Middle frontal gyrus (tissue), 1 donor: ENCODE measurements at regions not wholly inside any gene's neighbourhood (a gene's known extent, or its start where the extent isn't known, plus 50 kb on each side); places are given as distances from the start of the nearest gene placed in this dataset.
"Not testable (repeated sequence)": the region's sequence is repeated elsewhere in the genome, so short reads cannot be mapped to it uniquely, and the experiment has no call there.

ENCODE experiments used
- DNase-seq: peaks from one replicate; pipeline ENCODE4 v3.0.0-alpha.2; 2015; ENCODE audit warnings: low spot score; ENCODE audit errors: extremely low spot score

- DNase-seq = no peak
Observed at GRCh38 chr18:51330148-51330547, 132.7 kb upstream of the MEX3C start.

- DNase-seq = no peak
Observed at GRCh38 chr18:51330739-51331138, 133.3 kb upstream of the MEX3C start.

DNA sequence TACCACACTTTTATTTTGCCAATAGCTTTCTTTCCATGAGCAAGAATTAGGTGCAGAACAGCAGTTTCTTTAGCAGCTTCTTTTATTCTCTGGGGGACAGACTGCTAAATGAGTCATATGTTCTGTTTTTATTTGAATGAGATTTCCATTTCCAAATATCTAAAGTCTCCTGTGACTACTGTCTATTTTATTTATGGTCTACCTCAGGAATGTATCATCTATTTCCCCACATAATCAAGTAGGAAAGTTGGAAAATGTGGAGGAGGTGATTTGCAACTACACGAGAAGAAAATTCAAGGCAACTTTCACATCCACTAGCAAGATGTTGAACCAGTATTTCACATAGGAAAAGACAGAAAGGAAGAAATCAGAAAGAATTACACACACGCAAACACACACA, 139.9 kb upstream of the MEX3C start:
- DNase-seq = no peak

GRCh38 chr18:51339856-51340255, 142.4 kb upstream of the MEX3C start:
- no peak for DNase-seq

GRCh38 chr18:51340332-51340731, 142.9 kb upstream of the MEX3C start:
- DNase-seq = no peak

- no peak for DNase-seq
Observed at GRCh38 chr18:51342815-51343214, 145.3 kb upstream of the MEX3C start.

- no peak for DNase-seq
Observed at GRCh38 chr18:51345848-51346391, 148.4 kb upstream of the MEX3C start.

GRCh38 chr18:51346404-51346803, 148.9 kb upstream of the MEX3C start:
- no peak for DNase-seq

- DNase-seq = no peak
Observed at GRCh38 chr18:51350081-51350480, 152.6 kb upstream of the MEX3C start.

GRCh38 chr18:51355841-51356240, 158.4 kb upstream of the MEX3C start:
- no peak for DNase-seq

GRCh38 chr18:51360301-51360700, 162.8 kb upstream of the MEX3C start:
- DNase-seq = not testable (repeated sequence)

DNA sequence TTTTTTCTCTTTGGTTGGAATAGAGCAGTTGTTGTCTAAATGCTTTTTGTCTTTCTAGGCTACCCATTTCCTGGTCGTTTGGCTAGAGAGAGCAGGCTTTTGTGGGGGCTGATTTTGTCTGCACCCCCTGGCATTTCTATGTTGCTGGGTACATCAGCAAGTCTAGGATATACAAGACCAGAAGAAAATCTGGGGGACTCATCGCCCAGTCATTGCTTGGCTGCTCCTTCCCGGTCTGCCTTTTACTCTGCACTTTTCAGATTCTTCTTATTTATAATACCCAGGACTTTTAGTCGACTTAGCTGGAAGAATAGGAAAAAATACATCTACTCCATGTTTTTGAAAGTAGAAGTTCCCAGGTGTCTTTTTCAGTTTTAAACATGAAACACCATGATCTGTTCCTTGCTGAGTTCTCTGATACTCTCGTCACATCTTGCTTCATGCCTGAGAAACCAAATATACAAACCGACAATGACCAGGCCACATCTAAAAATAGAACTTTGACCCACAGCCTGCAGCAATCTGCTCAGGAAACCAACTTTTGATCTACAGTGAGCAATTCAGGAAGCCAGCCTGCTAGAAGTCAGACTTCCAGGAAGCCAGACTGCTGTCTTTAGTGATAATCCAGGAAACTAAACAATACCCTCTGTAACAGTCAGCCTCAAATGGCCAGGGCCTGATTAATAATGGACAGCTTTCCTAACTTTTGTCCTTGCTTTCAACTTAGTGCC, 163.8 kb upstream of the MEX3C start:
- no peak for DNase-seq

DNA sequence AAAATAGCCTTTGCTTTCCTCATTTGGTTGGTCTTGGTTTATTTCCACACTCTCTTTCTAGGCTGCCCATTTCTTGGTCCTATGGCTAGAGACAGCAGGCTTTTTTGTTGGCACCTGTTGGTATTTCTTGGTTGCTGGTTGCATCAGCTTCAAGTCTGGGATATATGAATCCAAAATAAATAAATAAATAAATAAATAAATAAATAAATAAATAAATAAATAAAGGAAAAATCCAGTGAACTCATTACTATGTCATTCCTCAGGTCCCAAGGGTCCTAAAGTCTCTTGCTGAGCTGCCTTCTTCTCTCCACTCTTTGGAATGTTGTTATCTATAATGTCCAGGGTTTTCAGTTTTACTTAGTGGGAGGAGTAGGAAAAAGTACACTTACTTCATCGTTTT, 165.9 kb upstream of the MEX3C start:
- DNase-seq = no peak

GRCh38 chr18:51370996-51371395, 173.5 kb upstream of the MEX3C start:
- DNase-seq = no peak

- DNase-seq = no peak
Observed at GRCh38 chr18:51371929-51372328, 174.4 kb upstream of the MEX3C start.

DNA sequence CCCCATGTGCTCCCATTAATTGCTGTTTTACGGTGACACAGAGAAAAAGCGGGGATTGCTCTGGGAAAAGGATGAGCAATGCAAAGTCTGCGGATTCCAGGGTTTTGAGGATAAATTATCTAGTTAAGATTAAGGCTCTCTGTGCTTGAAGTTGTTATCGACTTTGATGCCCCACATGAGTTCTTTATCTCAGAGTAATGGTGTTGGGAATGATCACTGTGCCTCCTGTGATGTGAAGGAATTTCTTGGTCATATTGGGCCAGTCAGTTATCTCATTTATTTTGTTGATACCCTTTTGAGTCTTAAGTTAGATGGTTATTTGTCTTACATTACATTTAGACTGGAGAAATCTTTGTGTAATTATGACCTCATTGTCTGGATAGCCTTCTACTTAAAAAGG, 184.6 kb upstream of the MEX3C start:
- DNase-seq = no peak

DNA sequence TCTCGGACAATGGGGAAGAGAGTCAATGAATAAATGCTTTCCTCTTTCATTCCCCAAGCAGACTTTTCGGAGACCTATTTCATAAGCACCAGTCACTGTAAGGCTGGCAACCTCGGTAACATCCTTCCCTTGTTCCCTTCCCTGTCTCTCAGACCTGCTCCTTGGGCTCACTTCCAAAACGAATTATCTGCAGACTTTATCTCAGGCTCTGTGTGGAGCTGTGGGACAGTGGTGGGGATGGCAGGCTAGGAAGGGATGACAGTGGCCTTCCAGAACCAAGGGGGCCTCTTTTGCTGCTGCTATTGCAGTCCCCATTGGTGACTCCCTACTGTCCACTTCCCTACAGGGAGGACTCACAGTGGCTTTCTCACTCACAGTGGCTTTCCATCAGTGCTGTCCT, 185.6 kb upstream of the MEX3C start:
- no peak for DNase-seq

DNA sequence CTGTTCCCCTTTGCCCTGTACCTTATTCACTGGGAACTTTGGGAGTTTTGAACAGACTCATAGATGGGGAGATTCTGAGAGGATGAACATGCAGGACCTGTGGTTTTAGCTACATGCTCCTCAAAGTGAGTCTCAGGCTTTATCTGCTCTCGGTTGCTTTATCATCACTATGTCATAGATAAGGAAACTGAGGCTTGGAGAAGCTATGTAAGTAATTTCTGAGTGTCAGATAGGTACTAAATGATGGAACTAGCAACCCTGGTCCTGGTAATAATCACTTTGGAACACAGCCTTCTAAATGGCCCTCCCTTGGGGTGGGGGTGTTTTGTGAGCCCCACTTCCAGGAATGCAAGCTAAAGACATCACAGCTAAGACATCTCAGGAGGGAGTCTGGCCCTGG, 186.2 kb upstream of the MEX3C start:
- DNase-seq = no peak

GRCh38 chr18:51385270-51385669, 187.8 kb upstream of the MEX3C start:
- no peak for DNase-seq

DNA sequence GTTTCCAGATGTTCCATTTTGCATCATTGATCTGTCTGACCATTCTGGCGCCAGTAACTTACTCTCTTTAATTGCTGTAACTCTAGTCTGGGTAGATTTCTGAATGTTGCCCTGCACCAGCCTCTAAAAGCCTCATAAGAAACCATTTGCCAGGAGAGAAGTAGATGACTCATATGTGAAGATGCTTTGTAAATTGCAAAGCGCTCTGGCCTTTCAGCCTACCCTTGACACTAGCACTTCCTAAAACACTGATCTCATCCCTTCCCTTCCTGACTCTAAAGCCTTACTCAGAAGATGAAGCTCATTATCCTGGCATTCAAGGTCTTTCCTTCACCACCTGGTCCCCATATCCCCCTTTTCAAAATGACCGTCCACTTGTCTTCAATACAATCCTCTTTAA, 193.2 kb upstream of the MEX3C start:
- DNase-seq = no peak

GRCh38 chr18:51391215-51391614, 193.7 kb upstream of the MEX3C start:
- DNase-seq = no peak

DNA sequence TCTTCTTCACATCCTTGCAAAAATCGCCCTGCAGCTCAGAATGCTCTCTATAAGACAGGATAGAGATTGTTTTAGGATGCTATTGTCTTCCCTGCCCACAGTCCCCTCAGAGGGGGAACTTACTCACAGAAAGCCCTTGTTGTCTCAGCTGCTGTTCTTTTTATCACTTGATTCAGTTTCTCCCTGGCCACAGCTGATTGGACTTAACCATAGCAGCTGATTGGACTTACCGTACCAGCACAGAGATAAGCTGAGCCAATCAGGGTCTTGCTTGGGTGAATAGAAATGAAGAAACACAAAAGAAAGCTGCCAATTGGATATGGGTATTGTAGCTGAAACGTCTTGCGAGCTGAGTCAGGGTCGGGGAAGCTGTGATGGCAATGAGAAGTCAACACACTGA, 194.2 kb upstream of the MEX3C start:
- no peak for DNase-seq

DNA sequence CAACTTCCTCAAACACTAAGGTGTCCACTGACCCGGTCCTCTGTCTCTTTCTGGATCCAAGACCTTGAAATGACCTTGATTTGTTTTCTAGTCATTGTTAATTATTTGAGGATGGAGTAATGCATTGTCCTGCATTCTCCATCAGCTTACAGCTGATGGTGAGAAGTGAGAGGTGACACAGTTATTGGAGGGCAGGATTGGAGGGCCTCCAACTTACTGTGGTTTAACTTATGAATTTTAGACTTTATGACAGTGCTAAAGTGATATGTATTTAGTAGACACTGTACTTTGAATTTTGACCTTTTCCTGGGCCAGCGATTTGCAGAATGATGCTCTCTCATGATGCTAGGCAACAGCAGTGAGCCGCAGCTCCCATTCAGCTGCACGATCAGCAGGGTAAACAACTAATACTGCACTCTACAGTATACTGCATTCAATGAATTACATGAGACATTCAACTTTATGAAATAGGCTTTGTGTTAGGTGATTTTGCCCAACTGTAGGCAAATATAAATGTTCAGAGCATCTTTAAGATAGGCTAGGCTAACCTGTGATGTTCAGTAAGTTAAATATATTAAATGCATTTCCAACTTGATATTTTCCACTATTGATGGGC, 200.0 kb upstream of the MEX3C start:
- DNase-seq = no peak
